GM21367 (cell line): ENCODE measurements at regions not wholly inside any gene's neighbourhood (a gene's known extent, or its start where the extent isn't known, plus 50 kb on each side); places are given as distances from the start of the nearest gene placed in this dataset.
A peak's percentile ranks its signal among the peaks of the same experiment; 100 is the strongest.

ENCODE experiments used
- ATAC-seq: cut with Tn5 transposase; IDR thresholded peaks from one replicate; pipeline ENCODE4 v1.9.1; 2021; ENCODE audit not compliant: unreplicated experiment

GRCh38 chrY:19365321-19365720 lies 379.2 kb downstream of the KDM5D start:
- ATAC-seq: no peak

- peak; percentile 61 for ATAC-seq
Observed at GRCh38 chrY:19357249-19357648, 387.3 kb downstream of the KDM5D start.

DNA sequence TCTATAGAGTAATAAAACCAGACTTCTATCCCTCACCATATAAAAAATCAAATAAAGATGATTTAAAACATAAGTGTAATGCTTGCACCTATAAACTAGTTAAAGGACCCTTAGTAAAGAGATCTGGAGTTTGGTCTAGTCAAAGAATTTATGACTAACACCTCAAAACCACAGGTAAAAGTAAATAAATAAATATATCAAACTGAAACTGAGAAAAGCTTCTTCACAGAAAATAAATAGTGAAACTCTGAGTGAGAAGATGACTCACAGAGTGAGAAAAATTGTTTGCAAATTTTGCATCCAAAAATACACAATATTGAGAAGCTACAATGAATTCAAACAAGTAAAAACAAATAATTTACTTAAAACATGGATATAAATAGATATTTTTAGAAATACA lies 387.8 kb downstream of the KDM5D start:
- ATAC-seq: peak; percentile 68

DNA sequence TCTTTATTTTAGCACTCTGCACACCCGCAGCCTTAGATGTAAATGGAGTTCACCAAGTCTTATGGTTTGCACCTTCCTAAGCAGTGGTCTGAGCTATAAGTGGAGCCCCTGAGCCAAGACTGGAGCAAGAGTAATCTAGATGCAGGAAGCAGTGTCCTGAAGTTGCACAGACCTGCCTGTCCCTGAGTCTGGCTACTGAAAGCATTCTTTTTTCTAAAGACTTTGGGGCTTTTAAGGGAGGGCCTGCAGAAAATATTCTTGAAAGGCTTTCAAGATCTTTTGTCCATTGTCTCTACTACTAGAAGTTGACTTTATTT lies 389.7 kb downstream of the KDM5D start:
- no peak for ATAC-seq

- ATAC-seq: no peak
Observed at GRCh38 chrY:19354061-19354856, 390.3 kb downstream of the KDM5D start.

DNA sequence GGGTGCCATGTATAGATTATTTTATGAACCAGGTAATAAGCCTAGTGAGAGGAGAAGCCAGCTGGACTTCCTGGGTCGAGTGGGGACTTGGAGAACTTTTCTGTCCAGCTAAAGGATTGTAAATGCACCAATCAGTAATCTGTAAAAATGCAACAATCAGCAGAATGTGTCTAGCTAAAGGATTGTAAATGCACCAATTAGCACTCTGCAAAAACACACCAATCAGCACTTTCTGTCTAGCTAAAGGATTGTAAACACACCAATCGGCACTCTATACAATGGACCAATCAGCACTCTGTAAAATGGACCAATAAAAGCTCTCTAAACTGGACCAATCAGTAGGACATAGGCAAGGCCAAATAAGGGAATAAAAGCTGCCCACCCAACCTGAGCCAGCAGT lies 392.9 kb downstream of the KDM5D start:
- no peak for ATAC-seq

DNA sequence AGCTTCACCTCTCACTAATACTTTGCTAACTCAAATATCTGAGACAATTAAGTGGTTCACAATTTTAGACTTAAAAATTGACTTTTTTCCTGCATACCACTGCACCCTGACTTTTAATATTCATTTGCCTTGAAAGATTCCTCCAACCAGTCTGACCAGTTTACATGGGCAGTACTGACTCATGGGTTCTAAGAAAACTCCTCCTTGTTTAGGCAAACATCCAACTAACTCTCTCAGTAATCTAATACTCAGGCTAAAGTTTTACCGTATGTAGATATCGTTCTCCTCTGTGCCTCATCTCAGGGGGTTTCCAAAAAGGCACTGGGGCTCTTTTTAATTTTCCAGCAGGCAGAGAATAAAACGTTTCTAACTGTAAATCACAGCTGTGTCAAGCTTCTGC lies 422.8 kb downstream of the KDM5D start:
- no peak for ATAC-seq

DNA sequence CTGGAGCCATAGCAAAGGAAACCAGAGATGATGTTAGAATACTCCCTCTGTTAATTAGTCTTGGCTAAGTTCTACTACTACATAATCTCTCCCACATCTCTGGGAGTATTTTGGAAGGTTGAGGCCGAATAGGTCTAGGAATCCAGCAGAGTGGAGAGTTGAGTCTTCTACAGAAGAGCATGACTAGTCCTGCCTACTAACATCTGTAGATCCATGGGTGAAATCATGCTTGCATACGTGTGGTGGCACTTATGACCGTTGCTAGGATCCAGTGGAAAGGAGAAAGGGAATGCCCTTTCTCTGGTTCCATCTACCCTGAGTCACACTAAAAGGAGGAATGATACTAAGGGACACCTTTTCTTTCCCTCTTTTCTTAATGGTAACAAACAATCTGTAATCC lies 425.4 kb downstream of the KDM5D start:
- no peak for ATAC-seq

DNA sequence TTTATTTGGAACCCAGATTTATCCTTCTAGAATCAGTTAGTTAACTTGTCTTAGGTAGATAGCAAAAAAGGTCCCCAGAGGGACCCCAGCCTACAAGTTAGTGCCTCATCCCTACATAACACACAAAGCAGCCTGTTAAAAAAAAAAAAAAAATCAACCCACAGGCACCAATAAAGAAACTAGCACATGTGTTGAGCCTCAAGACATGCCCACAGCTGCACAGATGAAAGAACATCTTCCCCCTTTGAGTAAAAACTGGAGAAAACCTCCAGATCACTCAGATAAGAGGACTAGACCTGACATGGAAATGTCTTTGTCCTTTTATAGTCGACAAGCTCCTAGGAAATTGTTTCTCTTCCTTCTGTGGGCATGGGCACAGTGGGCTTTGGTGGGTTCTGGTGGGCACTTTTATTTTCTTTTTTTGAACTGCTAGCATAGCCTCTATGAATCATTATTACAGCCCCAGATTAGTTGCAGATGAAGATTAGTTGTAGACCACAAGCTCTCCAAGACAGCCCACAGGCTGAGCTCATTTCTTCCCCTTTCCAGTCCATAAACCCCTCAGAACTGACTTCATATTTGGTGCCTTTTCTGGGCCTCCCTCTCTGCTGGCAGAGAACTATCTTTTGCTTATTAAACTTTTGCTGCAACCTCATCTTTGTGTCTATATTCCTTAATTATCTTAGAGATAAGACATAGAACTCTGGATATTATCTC lies 427.1 kb downstream of the KDM5D start:
- ATAC-seq: no peak

DNA sequence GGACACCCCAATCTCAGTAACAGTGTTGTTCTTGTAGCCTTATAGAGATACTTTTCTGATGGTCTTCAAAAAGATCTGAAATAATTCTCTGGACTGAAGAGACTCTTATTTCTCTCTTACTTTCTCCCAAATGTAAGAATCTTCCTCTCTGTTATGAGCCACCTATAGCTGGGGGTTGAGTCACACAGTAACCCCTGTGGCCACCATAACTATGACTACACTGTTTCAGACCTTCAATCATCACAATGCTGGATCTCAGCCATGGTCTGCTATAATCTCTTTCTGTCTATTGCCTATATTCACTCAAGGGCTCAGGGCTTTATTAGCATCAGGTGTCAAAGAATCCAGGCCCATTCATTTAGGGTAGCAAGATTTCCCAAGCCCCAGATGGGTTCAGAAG lies 436.9 kb downstream of the KDM5D start:
- no peak for ATAC-seq

DNA sequence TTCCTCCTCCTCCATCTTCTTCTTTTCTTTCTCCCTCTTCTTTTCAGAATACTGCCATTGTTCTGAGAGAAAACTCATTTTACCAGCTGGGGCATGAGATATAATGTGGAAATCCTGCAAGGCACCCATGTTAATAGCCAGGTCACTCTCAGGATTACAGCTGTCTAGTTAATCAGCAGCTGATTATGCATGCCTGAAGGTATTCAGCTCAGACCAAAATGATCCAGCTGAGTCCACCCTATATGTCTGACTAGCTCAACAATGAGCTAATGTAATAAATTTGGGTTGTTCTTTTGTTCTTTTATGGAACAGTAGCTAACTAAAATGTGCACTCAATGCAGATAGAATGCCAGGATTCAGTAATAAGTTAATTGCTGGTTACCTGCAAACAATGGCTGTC lies 441.4 kb downstream of the KDM5D start:
- no peak for ATAC-seq

- ATAC-seq: no peak
Observed at GRCh38 chrY:19290925-19291324, 453.6 kb downstream of the KDM5D start.

DNA sequence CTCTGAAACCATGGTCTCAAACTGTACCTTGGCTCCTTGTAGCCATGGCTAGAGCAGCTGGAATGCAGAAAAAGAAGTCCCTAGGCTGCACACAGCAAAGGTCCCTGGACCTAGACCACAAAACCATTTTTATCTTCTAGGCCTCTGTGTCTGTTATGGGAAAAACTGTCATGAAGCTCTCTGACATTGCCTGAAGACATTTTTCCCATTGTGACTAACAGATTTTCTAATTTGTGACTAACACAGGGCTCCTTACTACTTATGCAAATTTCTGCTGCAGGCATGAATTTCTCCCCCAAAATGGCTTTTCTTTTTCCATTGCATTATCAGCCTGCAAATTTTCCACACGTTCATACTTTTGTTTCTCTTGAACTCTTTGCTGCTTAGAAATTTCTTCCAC lies 470.4 kb downstream of the KDM5D start:
- no peak for ATAC-seq

DNA sequence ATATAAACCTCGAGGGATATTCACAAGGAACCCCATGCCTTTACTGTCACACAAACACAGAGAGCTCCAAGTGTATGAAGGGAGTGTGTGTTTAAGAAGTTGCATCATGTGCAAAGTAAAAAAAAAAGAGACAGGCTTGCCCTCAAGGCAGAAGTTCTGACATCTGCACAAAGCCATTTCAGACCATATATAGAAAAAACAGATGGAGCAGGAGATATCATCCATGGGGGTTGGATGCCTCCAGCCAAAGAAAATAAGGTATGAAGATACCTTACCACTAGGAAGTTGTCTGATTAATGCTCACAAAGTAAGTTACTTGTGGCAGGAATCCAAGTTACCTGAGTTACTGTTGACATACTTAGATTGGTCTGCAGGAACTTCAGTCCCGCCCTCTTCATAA lies 476.2 kb downstream of the KDM5D start:
- ATAC-seq: no peak

DNA sequence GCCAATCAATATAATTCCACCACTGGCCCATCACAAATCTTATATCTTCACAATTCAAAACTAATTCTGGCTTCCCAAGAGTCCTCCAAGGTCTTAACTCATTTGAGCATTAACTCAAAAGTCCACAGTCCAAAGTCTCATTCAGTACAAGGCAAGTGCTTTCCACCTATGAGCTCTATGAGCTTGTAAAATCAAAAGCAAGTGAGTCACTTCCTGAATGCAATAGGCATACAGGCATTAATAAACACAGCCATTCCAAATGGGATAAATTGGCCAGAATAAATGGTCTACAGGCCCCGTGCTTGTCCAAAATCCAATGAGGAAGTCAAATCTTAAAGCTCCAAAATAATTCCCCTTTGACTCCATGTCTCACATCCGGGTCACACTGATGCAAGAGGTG lies 479.1 kb downstream of the KDM5D start:
- no peak for ATAC-seq

DNA sequence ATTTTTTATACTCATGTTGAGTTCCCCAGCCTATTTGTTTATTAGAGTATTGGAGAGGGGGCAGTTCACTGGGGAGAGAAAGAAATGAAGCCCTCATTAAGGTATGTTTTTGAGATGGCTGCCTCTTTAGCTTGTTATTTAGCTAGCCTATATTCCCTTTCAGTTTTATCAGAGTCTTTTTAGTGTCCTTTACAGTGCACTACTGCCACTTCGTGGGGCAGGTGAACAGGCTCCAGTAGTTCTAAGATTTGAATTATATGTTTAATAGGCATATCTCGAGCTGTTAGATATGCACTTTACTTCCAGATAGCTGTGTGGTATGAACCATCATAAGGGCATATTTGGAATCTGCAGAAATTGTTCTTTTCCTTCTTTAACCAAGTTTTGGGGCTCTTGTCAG lies 482.2 kb downstream of the KDM5D start:
- ATAC-seq: no peak

- no peak for ATAC-seq
Observed at GRCh38 chrY:19232276-19232994, 458.9 kb upstream of the HSFY2 start.

DNA sequence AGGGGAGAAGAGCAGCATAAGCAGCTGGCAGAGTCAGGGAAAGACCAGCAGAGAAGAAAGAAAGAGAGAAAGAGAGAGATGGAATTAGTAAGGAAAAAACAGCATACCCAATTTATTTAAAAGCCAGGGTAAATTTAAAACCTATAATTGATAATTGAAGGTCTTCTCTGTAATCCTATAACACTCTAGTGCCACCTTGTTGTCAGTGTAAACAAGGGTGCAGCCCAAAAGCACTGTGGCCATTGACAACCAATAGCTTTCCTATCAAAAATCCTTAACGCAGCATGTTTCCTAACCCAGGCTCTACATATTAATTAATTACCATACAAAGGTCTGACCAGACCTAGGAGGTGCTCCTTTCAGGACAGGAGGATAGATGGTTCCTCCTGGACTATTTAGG lies 447.2 kb upstream of the HSFY2 start:
- no peak for ATAC-seq

GRCh38 chrY:19208915-19209314 lies 435.4 kb upstream of the HSFY2 start:
- ATAC-seq: no peak

- no peak for ATAC-seq
Observed at GRCh38 chrY:19207048-19207447, 433.5 kb upstream of the HSFY2 start.

GRCh38 chrY:19180824-19181223 lies 407.3 kb upstream of the HSFY2 start:
- ATAC-seq: no peak

DNA sequence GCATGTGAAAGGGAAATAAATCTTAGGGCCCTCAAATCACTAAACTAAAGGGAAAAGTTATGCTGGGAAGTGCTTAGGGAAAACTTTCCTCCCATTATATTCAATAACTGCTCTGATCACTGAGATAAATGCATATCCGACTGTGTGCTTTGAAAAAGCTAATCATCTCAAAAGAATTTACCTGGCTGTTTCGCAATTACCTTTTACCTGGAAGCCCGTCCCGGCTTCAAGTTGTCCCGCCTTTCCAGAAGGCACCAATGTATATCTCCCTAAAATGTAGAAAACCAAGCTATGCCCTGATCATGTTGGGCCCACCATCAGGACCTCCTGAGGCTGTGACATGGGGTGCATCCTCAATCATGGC lies 394.6 kb upstream of the HSFY2 start:
- ATAC-seq: no peak
